SU-DHL-6 (cell line): ENCODE measurements at regions not wholly inside any gene's neighbourhood (a gene's known extent, or its start where the extent isn't known, plus 50 kb on each side); places are given as distances from the start of the nearest gene placed in this dataset.

Experiments used
- H2AFZ ChIP-seq: fragments of 200-600 bp; sonication (generic); 2 replicates; pipeline ENCODE4 v1.6.1; 2014; ENCODE audit warnings: low read depth, mild to moderate bottlenecking, moderate library complexity, mixed read lengths, antibody characterized with exemption, low read length; ENCODE audit not compliant: severe bottlenecking
- H3F3A ChIP-seq: fragments of 200-600 bp; shearing (Covaris generic); 2 replicates; pipeline ENCODE4 v1.6.0; 2016; ENCODE audit warnings: antibody characterized with exemption, mild to moderate bottlenecking; ENCODE audit not compliant: insufficient read depth
- H3K27ac ChIP-seq: fragments of 200-600 bp; sonication (generic); 2 replicates; pipeline ENCODE4 v1.5.1; 2016; ENCODE audit warnings: low read depth, mild to moderate bottlenecking, low read length, moderate library complexity, mixed read lengths
- H3K27me3 ChIP-seq: fragments of 200-600 bp; sonication (generic), shearing (Covaris generic); 2 replicates; pipeline ENCODE4 v1.6.0; 2014; ENCODE audit warnings: mild to moderate bottlenecking, low read length
- H3K36me3 ChIP-seq: fragments of 200-600 bp; sonication (generic); 2 replicates; pipeline ENCODE4 v1.6.1; 2014; ENCODE audit warnings: mild to moderate bottlenecking, low read length, mixed read lengths
- H3K4me2 ChIP-seq: fragments of 300-600, 200-600 bp; shearing (Covaris generic), sonication (generic); 2 replicates; pipeline ENCODE4 v1.6.0; 2014; ENCODE audit warnings: low read length, low read depth, mild to moderate bottlenecking; ENCODE audit not compliant: poor library complexity, severe bottlenecking
- H3K4me3 ChIP-seq: fragments of 200-600 bp; sonication (generic); 2 replicates; pipeline ENCODE4 v1.5.1; 2014; ENCODE audit warnings: antibody characterized with exemption, low read length, mild to moderate bottlenecking, mixed read lengths; ENCODE audit not compliant: insufficient read depth, poor library complexity, severe bottlenecking
- H3K79me2 ChIP-seq: fragments of 200-600 bp; sonication (generic); 2 replicates; pipeline ENCODE4 v1.6.1; 2014; ENCODE audit warnings: mild to moderate bottlenecking, low read length, moderate library complexity; ENCODE audit not compliant: insufficient read depth
- H3K9ac ChIP-seq: fragments of 200-600 bp; sonication (generic); 2 replicates; pipeline ENCODE4 v1.7.0; 2014; ENCODE audit warnings: mild to moderate bottlenecking, low read length
- H3K9me2 ChIP-seq: fragments of 200-600 bp; sonication (generic); replicated peaks from 2 replicates; pipeline ENCODE4 v1.6.1; 2014; ENCODE audit warnings: low read length; ENCODE audit not compliant: insufficient read depth
- H3K9me3 ChIP-seq: fragments of 200-600 bp; sonication (generic); 2 replicates; pipeline ENCODE4 v1.6.1; 2014; ENCODE audit warnings: low read length, mixed read lengths; ENCODE audit not compliant: insufficient read depth
- H4K20me1 ChIP-seq: fragments of 200-600 bp; sonication (generic); 2 replicates; pipeline ENCODE4 v1.6.1; 2014; ENCODE audit warnings: low read depth, mild to moderate bottlenecking, antibody characterized with exemption, low read length, moderate library complexity, mixed read lengths
- EZH2phosphoT487 ChIP-seq: fragments of 200-600 bp; sonication (generic), shearing (Covaris generic); conservative IDR thresholded peaks from 2 replicates; pipeline ENCODE4 v1.6.1; 2018; ENCODE audit warnings: mild to moderate bottlenecking, antibody characterized with exemption, low read length, moderate library complexity, mixed read lengths
- TF ChIP-seq, protein P1 (sequence below): fragments of 200-600 bp; sonication (generic); IDR thresholded peaks from one replicate; pipeline ENCODE4 v1.5.1; 2017; ENCODE audit warnings: antibody characterized with exemption, mild to moderate bottlenecking, low read length, moderate library complexity; ENCODE audit not compliant: insufficient read depth, poor library complexity, severe bottlenecking

DNA sequence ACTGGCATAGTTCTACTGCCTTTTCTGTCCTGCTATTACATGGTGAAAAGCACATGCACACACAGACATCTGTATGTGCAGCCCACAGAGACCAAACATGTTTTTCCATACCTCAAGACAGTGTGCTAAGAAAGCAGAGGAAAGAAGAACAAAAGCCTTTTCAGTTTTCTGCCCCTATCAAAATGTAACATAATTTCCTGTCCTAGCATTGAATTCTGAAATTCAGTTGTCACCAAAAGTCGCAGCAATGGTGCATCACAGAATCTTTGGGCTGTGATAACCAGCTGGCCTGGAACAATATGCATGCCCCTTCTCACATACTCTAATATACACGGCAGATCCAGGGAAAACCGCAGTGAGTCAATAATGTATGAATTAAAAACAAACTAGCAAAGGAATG, 153.8 kb upstream of the RAP2B start:
- Histone ChIP-seq H3F3A (no peaks in the 10 kb centered on the region), H3K4me3 (no peak overlapping the region), H2AFZ (no peak overlapping the region), H3K9me2 (no peaks in the 10 kb centered on the region), H3K9ac (no peak overlapping the region), H3K9me3 (no peaks in the 10 kb centered on the region), H3K27ac (no peak overlapping the region), H3K4me2 (no peak overlapping the region), H4K20me1 (no peaks in the 10 kb centered on the region), H3K27me3 (no peaks in the 10 kb centered on the region), H3K79me2 (no peaks in the 10 kb centered on the region), H3K36me3 (no peaks in the 10 kb centered on the region)
- TF ChIP-seq, protein P1, sequence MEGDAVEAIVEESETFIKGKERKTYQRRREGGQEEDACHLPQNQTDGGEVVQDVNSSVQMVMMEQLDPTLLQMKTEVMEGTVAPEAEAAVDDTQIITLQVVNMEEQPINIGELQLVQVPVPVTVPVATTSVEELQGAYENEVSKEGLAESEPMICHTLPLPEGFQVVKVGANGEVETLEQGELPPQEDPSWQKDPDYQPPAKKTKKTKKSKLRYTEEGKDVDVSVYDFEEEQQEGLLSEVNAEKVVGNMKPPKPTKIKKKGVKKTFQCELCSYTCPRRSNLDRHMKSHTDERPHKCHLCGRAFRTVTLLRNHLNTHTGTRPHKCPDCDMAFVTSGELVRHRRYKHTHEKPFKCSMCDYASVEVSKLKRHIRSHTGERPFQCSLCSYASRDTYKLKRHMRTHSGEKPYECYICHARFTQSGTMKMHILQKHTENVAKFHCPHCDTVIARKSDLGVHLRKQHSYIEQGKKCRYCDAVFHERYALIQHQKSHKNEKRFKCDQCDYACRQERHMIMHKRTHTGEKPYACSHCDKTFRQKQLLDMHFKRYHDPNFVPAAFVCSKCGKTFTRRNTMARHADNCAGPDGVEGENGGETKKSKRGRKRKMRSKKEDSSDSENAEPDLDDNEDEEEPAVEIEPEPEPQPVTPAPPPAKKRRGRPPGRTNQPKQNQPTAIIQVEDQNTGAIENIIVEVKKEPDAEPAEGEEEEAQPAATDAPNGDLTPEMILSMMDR = no peak

DNA sequence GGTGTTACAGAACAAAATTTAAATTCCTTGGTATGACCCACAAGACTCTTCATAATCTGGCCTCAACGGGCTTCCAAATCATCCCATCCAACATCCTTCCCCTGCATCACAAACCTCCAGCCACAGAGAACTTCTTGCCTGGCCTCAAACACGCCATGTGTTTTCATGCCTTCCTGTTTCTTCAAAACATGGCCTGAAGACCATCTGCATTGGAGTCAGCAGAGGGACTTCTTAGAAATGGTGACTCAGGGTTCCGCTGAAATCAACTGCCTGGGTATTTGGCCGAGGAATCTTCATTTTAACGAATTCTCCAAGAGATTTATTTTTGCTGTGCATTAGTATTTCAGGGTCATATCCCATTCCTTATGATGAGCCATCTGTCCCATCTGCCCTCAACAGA, 138.1 kb upstream of the RAP2B start:
- H3K27me3 ChIP-seq = no peaks in the 10 kb centered on the region
- H3K4me3 ChIP-seq = no peak overlapping the region
- no peaks in the 10 kb centered on the region for H3K9me3 ChIP-seq
- no peaks in the 10 kb centered on the region for H3F3A ChIP-seq
- no peaks in the 10 kb centered on the region for H3K36me3 ChIP-seq
- no peaks in the 10 kb centered on the region for H3K79me2 ChIP-seq
- no peak overlapping the region for H3K4me2 ChIP-seq
- TF ChIP-seq EZH2phosphoT487 = no peak
- TF ChIP-seq, protein P1 = no peak
- H4K20me1 ChIP-seq = no peaks in the 10 kb centered on the region
- H3K9me2 ChIP-seq = no peaks in the 10 kb centered on the region
- H3K27ac ChIP-seq = no peak overlapping the region
- no peak overlapping the region for H3K9ac ChIP-seq
- no peak overlapping the region for H2AFZ ChIP-seq

DNA sequence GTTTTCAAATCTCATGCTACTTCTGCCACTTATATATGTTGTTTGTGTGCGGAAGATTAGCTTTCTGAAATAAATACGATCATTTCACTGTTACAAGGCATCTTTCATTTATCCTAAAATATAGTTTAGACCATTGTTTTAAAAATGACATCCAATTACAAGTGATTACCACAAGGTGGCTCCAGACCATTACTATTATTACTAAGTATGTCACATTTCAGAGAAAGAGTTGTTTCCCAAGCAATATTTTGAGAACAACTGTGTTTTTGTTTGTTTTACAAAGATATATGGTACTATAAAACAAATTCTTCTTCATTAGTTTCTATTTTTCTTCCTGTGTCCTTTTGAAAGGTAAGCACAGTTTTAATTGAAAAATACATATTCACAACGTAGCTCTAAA, 136.0 kb upstream of the RAP2B start:
- Histone ChIP-seq H3K27ac (no peak overlapping the region), H3K9me2 (no peaks in the 10 kb centered on the region), H4K20me1 (no peaks in the 10 kb centered on the region), H3K4me2 (no peak overlapping the region), H3K27me3 (no peaks in the 10 kb centered on the region), H3K79me2 (no peaks in the 10 kb centered on the region), H3K36me3 (no peaks in the 10 kb centered on the region), H3K9ac (no peak overlapping the region), H2AFZ (no peak overlapping the region), H3K4me3 (no peak overlapping the region), H3F3A (no peaks in the 10 kb centered on the region), H3K9me3 (no peaks in the 10 kb centered on the region)
- TF ChIP-seq, protein P1 = peak; percentile 77
- TF ChIP-seq EZH2phosphoT487 = no peak

DNA sequence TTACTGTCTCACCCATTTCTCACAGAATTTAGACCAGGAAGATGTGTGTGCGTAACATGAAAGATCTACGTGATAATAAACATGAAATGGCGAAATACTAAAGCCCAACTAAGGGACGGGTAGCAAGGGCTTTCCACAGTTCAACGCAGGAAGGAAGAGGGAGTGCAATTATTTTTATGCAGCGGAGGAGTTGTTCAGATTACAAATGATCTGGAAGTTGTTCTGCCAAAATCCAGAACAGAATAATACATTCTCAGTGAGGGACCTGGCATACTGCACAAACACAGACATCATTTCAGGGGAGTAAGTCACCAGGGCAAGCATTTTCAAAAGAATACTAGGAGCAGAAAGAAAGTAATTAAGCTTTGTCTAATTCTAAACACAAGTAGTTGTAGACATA, 133.6 kb upstream of the RAP2B start:
- TF ChIP-seq EZH2phosphoT487 = no peak
- TF ChIP-seq, protein P1 = no peak
- no peak overlapping the region for H2AFZ ChIP-seq
- H3K79me2 ChIP-seq = no peaks in the 10 kb centered on the region
- no peaks in the 10 kb centered on the region for H3K36me3 ChIP-seq
- H3K9ac ChIP-seq = no peak overlapping the region
- no peaks in the 10 kb centered on the region for H4K20me1 ChIP-seq
- no peak overlapping the region for H3K27ac ChIP-seq
- H3K4me2 ChIP-seq = no peak overlapping the region
- H3F3A ChIP-seq = no peaks in the 10 kb centered on the region
- no peak overlapping the region for H3K4me3 ChIP-seq
- H3K9me3 ChIP-seq = no peaks in the 10 kb centered on the region
- no peaks in the 10 kb centered on the region for H3K9me2 ChIP-seq
- no peaks in the 10 kb centered on the region for H3K27me3 ChIP-seq
